K562 (cell line): ENCODE measurements at regions not wholly inside any gene's neighbourhood (a gene's known extent, or its start where the extent isn't known, plus 50 kb on each side); places are given as distances from the start of the nearest gene placed in this dataset.

Experiments used
- ATAC-seq: fragments of 200-7000 bp; cut with Tn5 transposase; 3 replicates; pipeline ENCODE4 v1.9.1; 2020; ENCODE audit warnings: moderate library complexity
- BruUV-seq: library from RNA; stranded (reverse); fragments of 400-500 nt; replicated peaks from 2 replicates; lab custom pipeline; 2021; lab: Mats Ljungman, UMichigan
- CTCF ChIA-PET: fragments of 300-600 bp; formaldehyde crosslinking; extraction: SDS; loops from one replicate; lab custom pipeline; 2021; ENCODE audit warnings: low intra/inter-chr PET ratio; lab: Yijun Ruan, JAX
- POLR2A ChIA-PET: fragments of 300-600, 350-650 bp; sonication (Branson Sonifier 250); formaldehyde crosslinking; extraction: SDS; loops from one replicate; lab custom pipeline; 2021; ENCODE audit warnings: antibody characterized with exemption, inconsistent platforms; lab: Yijun Ruan, JAX
- DNase-seq, 4 experiments: peaks; one replicate each; pipeline versions ENCODE4 v3.0.0 to v3.0.0-alpha.2; 2011 to 2018; ENCODE audit warnings: low spot score in 3 of 4, mixed read lengths in 3 of 4; ENCODE audit errors: extremely low read depth in 1 of 4
- FAIRE-seq: peaks from 2 replicates; lab custom pipeline; 2011; peaks lifted over from hg19 to GRCh38; lab: Jason Lieb, UNC
- H2AFZ ChIP-seq: 2 replicates; pipeline ENCODE4 v1.6.0; 2011; ENCODE audit warnings: low read depth, low read length, control low read depth, inconsistent platforms
- H3K27ac ChIP-seq: fragments of 200-600 bp; 3 replicates; pipeline ENCODE4 v1.8.0; 2011; ENCODE audit warnings: low read depth, mild to moderate bottlenecking, control low read depth, inconsistent platforms, low read length, moderate library complexity, mixed read lengths; ENCODE audit errors: extremely low read depth
- H3K27me3 ChIP-seq, 2 experiments: fragments of 300-600 bp in 1 of 2; 2 replicates in 1 of 2; 3 replicates in 1 of 2; pipeline versions ENCODE4 v1.6.0 to v1.8.0; 2011; ENCODE audit warnings: inconsistent platforms in 2 of 2, low read length in 2 of 2, mild to moderate bottlenecking in 1 of 2, mixed read lengths in 1 of 2, moderate library complexity in 1 of 2; ENCODE audit not compliant: control insufficient read depth in 2 of 2, insufficient read depth in 2 of 2
- H3K36me3 ChIP-seq: fragments of 300-600 bp; 3 replicates; pipeline ENCODE4 v1.8.0; 2011; ENCODE audit warnings: mild to moderate bottlenecking, low read length, inconsistent platforms; ENCODE audit not compliant: control insufficient read depth, insufficient read depth
- H3K4me1 ChIP-seq, 2 experiments: fragments of 200-600 bp in 1 of 2; replicated peaks in 1 of 2; 2 replicates in 1 of 2; 3 replicates in 1 of 2; pipeline versions ENCODE4 v1.5.1 to v1.8.0; 2011; ENCODE audit warnings: inconsistent platforms in 2 of 2, low read length in 2 of 2, mild to moderate bottlenecking in 1 of 2, mixed read lengths in 1 of 2, moderate library complexity in 1 of 2; ENCODE audit not compliant: control insufficient read depth in 2 of 2, insufficient read depth in 2 of 2
- H3K4me2 ChIP-seq: 2 replicates; pipeline ENCODE4 v1.6.1; 2011; ENCODE audit warnings: low read length, control low read depth, inconsistent platforms, mixed read lengths; ENCODE audit not compliant: insufficient read depth
- H3K4me3 ChIP-seq: fragments of 200-600 bp; sonication (generic), shearing (Covaris generic); 2 replicates; pipeline ENCODE4 v1.5.1; 2016; ENCODE audit warnings: control low read depth, inconsistent platforms
- H3K79me2 ChIP-seq: fragments of 200-600 bp; 3 replicates; pipeline ENCODE4 v1.8.0; 2011; ENCODE audit warnings: low read length, inconsistent platforms; ENCODE audit not compliant: control insufficient read depth, insufficient read depth
- H3K9ac ChIP-seq, 2 experiments: 2 replicates each; pipeline versions ENCODE4 v1.6.0 to v1.6.1; 2011; ENCODE audit warnings: low read depth in 2 of 2, low read length in 2 of 2, control low read depth in 1 of 2, inconsistent platforms in 1 of 2, mild to moderate bottlenecking in 1 of 2, mixed read lengths in 1 of 2; ENCODE audit not compliant: insufficient read depth in 1 of 2
- H3K9me1 ChIP-seq: one replicate; pipeline ENCODE4 v1.6.0; 2011; ENCODE audit warnings: inconsistent platforms, mild to moderate bottlenecking, low read length, moderate library complexity; ENCODE audit not compliant: control insufficient read depth, insufficient read depth
- H3K9me3 ChIP-seq: replicated peaks from 2 replicates; pipeline ENCODE4 v1.5.1; 2011; ENCODE audit warnings: low read depth, low read length, inconsistent platforms; ENCODE audit not compliant: control insufficient read depth, insufficient read depth
- H4K20me1 ChIP-seq: replicated peaks from 2 replicates; pipeline ENCODE4 v1.6.1; 2011; ENCODE audit warnings: low read length, inconsistent platforms, mixed read lengths; ENCODE audit not compliant: control insufficient read depth, insufficient read depth
- LARP7 ChIP-seq: fragments of 450-650 bp; IDR thresholded peaks from 2 replicates; pipeline ENCODE4 v1.6.1; 2016
- NFRKB ChIP-seq: fragments of 450-650 bp; IDR thresholded peaks from 2 replicates; pipeline ENCODE4 v1.6.1; 2016; ENCODE audit warnings: low read depth
- RBM14 ChIP-seq: fragments of 200-400 bp; formaldehyde crosslinking; IDR thresholded peaks from 2 replicates; pipeline ENCODE4 v1.6.1; 2018; ENCODE audit warnings: low read depth, mild to moderate bottlenecking, low read length, moderate library complexity, borderline replicate concordance; ENCODE audit not compliant: insufficient read depth
- SAFB2 ChIP-seq: fragments of 200-400 bp; formaldehyde crosslinking; IDR thresholded peaks from 2 replicates; pipeline ENCODE4 v1.6.1; 2018; ENCODE audit warnings: borderline replicate concordance, low read length, low read depth, moderate library complexity; ENCODE audit not compliant: severe bottlenecking
- SMARCC2 ChIP-seq: fragments of 450-650 bp; IDR thresholded peaks from 2 replicates; pipeline ENCODE4 v1.6.1; 2017; ENCODE audit warnings: antibody characterized with exemption, moderate library complexity, mild to moderate bottlenecking, low read depth
- SRSF1 ChIP-seq: fragments of 200-400 bp; formaldehyde crosslinking; IDR thresholded peaks from 2 replicates; pipeline ENCODE4 v1.6.1; 2017; ENCODE audit warnings: mild to moderate bottlenecking, low read depth, low read length, moderate library complexity
- TAF1 ChIP-seq: IDR thresholded peaks from 2 replicates; pipeline ENCODE4 v1.6.1; 2011; ENCODE audit warnings: mild to moderate bottlenecking, low read length, moderate library complexity; ENCODE audit not compliant: insufficient read depth, control insufficient read depth, severe bottlenecking; ENCODE audit errors: extremely low read depth
- TRIM28 ChIP-seq: fragments of 450-650 bp; IDR thresholded peaks from 2 replicates; pipeline ENCODE4 v1.6.1; 2017
- ZNF77 ChIP-seq: fragments of 250-450 bp; sonication (Bioruptor Pico); IDR thresholded peaks from 2 replicates; pipeline ENCODE4 v1.5.0; 2020
- WGBS: fragments of 100-300 bp; shearing (Covaris generic); methylation state at CpG from one replicate; pipeline ENCODE4 v1.1.6; 2016; ENCODE audit warnings: low coverage, mixed read lengths; ENCODE audit not compliant: insufficient coverage; ENCODE audit errors: missing lambda C conversion rate; 5-methylcytosine and 5-hydroxymethylcytosine counted together
- in situ Hi-C: fragments of 300-500 bp; cut with MboI; formaldehyde crosslinking; loops from 4 replicates; pipeline ENCODE4 v1.15.0; 2018; ENCODE audit warnings: inconsistent platforms, mixed read lengths
- intact Hi-C: fragments of 100-400 bp; cut with micrococcal nuclease; formaldehyde crosslinking; loops from 2 replicates; pipeline ENCODE4 v1.14.2; 2022
- TF ChIP-seq, protein P1 (sequence below), 2 experiments: IDR thresholded peaks; 2 replicates each; pipeline ENCODE4 v1.6.1; 2012; ENCODE audit warnings: improper control_type of control experiment in 2 of 2, low read depth in 2 of 2, low read length in 2 of 2, borderline replicate concordance in 1 of 2
- TF ChIP-seq, protein P2 (sequence below): fragments of 250-450 bp; sonication (Bioruptor Pico); IDR thresholded peaks from 2 replicates; pipeline ENCODE4 v1.4.0; 2020; ENCODE audit warnings: mild to moderate bottlenecking
- TF ChIP-seq, protein P3 (sequence below): fragments of 450-650 bp; IDR thresholded peaks from 2 replicates; pipeline ENCODE4 v1.6.1; 2017; ENCODE audit warnings: antibody characterized with exemption
- TF ChIP-seq, protein P4 (sequence below): sonication (generic); formaldehyde crosslinking; IDR thresholded peaks from 2 replicates; pipeline ENCODE4 v1.8.1; 2023; ENCODE audit warnings: mild to moderate bottlenecking, missing genetic modification reagents

GRCh38 chr2:188870289-188870688, 103.9 kb upstream of the COL3A1 start:
- WGBS, result 0% methylated on average over 1 of the region's 1 CpG
- no peaks in the 10 kb centered on the region for H3K36me3 ChIP-seq
- FAIRE-seq, result no peak
- no peaks in the 10 kb centered on the region for H4K20me1 ChIP-seq
- H3K27ac ChIP-seq, result no peak overlapping the region
- ChIA-PET CTCF (no interaction called here), POLR2A (no interaction called here)
- in situ Hi-C loops (no loop called here), intact Hi-C loops (no loop called here)
- no peaks in the 10 kb centered on the region for H3K27me3 ChIP-seq
- no peak overlapping the region for H3K4me2 ChIP-seq
- H3K4me1 ChIP-seq, result no peaks in the 10 kb centered on the region
- no peak for DNase-seq
- no peak overlapping the region for H3K9ac ChIP-seq
- H3K79me2 ChIP-seq, result no peaks in the 10 kb centered on the region
- BruUV-seq, result no TSS peak
- no peak for ATAC-seq
- no peak overlapping the region for H3K4me3 ChIP-seq
- TF ChIP-seq, protein P1, sequence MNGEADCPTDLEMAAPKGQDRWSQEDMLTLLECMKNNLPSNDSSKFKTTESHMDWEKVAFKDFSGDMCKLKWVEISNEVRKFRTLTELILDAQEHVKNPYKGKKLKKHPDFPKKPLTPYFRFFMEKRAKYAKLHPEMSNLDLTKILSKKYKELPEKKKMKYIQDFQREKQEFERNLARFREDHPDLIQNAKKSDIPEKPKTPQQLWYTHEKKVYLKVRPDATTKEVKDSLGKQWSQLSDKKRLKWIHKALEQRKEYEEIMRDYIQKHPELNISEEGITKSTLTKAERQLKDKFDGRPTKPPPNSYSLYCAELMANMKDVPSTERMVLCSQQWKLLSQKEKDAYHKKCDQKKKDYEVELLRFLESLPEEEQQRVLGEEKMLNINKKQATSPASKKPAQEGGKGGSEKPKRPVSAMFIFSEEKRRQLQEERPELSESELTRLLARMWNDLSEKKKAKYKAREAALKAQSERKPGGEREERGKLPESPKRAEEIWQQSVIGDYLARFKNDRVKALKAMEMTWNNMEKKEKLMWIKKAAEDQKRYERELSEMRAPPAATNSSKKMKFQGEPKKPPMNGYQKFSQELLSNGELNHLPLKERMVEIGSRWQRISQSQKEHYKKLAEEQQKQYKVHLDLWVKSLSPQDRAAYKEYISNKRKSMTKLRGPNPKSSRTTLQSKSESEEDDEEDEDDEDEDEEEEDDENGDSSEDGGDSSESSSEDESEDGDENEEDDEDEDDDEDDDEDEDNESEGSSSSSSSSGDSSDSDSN (IDR thresholded peaks at IDR 0.05; ENCODE audit: borderline replicate concordance in 1 of 2, low read depth in 2 of 2, low read length in 2 of 2), result no peak
- TF ChIP-seq TAF1 (no peak), SMARCC2 (no peak), NFRKB (no peak), SRSF1 (no peak), ZNF77 (no peak), TRIM28 (no peak), LARP7 (no peak), SAFB2 (no peak), RBM14 (no peak)
- TF ChIP-seq, protein P2, sequence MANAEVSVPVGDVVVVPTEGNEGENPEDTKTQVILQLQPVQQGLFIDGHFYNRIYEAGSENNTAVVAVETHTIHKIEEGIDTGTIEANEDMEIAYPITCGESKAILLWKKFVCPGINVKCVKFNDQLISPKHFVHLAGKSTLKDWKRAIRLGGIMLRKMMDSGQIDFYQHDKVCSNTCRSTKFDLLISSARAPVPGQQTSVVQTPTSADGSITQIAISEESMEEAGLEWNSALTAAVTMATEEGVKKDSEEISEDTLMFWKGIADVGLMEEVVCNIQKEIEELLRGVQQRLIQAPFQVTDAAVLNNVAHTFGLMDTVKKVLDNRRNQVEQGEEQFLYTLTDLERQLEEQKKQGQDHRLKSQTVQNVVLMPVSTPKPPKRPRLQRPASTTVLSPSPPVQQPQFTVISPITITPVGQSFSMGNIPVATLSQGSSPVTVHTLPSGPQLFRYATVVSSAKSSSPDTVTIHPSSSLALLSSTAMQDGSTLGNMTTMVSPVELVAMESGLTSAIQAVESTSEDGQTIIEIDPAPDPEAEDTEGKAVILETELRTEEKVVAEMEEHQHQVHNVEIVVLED, result no peak
- TF ChIP-seq, protein P3, sequence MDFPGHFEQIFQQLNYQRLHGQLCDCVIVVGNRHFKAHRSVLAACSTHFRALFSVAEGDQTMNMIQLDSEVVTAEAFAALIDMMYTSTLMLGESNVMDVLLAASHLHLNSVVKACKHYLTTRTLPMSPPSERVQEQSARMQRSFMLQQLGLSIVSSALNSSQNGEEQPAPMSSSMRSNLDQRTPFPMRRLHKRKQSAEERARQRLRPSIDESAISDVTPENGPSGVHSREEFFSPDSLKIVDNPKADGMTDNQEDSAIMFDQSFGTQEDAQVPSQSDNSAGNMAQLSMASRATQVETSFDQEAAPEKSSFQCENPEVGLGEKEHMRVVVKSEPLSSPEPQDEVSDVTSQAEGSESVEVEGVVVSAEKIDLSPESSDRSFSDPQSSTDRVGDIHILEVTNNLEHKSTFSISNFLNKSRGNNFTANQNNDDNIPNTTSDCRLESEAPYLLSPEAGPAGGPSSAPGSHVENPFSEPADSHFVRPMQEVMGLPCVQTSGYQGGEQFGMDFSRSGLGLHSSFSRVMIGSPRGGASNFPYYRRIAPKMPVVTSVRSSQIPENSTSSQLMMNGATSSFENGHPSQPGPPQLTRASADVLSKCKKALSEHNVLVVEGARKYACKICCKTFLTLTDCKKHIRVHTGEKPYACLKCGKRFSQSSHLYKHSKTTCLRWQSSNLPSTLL, result no peak
- TF ChIP-seq, protein P4, sequence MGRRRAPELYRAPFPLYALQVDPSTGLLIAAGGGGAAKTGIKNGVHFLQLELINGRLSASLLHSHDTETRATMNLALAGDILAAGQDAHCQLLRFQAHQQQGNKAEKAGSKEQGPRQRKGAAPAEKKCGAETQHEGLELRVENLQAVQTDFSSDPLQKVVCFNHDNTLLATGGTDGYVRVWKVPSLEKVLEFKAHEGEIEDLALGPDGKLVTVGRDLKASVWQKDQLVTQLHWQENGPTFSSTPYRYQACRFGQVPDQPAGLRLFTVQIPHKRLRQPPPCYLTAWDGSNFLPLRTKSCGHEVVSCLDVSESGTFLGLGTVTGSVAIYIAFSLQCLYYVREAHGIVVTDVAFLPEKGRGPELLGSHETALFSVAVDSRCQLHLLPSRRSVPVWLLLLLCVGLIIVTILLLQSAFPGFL (CRISPR knock-in tag), result no peak
- H3K9me1 ChIP-seq, result no peaks in the 10 kb centered on the region
- no peak overlapping the region for H2AFZ ChIP-seq
- H3K9me3 ChIP-seq, result no peaks in the 10 kb centered on the region
